ENCODE measurements at regions not wholly inside any gene's neighbourhood (a gene's known extent, or its start where the extent isn't known, plus 50 kb on each side); places are given as distances from the start of the nearest gene placed in this dataset.

DNA sequence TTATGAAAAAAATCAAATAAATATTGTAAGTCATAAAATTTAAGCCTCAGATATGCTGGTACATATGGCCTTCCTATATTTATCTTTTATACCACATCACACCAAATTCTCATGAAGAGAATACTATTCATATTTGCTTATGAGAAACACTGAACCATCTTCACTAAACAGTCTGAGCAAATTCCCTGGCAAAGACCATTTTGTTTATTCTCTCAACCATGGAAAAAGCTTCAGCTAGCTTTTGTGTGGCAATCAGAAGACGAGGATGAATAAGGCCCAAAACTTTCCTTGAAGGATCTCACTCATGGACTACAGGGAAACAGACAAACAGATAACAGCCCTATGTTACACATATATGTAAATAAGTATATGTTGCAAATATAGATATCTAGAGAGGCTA lies 252.1 kb downstream of the TMX3 start:
- no peak for DNase-seq

DNA sequence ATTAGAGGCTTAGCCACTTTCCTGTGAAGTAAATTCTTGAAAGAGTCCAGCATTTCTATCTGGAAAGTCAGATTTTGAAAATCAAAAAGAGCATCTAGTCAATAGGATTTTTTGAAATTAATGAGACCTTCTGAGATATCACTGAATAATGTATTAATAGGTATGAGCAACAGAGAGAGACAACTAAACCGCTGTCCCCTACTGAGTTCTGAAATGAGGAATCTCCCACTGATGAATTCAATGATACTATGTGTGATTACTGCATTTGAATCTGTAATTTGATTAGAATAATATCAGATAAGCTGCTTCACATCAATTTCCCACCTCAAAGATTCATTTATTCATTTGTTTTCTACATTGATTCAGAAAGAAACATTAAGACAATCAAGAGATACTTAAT lies 252.8 kb downstream of the TMX3 start:
- no peak for DNase-seq

DNA sequence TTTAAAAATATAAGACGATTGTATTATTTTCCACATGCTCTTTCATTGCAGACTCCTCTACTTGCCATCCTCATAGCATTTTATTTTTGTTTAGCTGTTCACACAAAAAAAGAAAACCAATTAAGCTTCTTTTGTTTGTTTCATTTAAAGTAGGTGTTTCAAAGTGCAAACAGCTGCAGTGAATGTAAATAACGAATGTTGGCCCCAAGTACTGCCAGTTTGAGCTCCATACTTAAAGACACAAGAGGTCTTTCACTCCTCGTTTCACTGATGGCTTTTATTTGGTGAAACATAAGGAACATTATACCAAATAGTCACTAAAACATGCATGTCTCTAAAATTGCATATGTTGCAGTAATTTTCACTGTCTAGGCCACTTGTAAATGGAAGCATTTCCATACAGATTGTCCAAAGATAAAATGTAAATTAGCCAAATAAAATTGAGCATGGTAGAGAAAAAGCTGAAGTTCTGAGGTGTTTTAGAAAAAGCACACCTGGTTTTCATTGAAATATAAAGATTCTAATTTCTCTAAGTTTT lies 253.4 kb downstream of the TMX3 start:
- DNase-seq, result no peak

DNA sequence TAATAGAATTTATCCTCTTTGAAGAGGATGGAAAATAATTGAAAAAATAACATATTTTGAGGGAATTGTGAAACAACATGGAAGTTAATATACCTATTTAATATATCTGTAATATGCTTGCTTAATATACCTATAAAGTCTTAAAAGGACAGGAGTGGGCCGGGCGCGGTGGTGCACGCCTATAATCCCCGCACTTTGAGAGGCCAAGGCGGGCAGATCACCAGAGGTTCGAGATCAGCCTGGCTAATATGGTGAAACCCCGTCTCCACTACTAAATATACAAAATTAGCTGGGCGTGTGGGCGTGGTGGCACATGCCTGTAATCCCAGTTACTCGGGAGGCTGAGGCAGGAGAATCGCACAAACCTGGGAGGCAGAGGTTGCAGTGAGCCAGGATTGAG lies 254.9 kb downstream of the TMX3 start:
- no peak for DNase-seq

DNA sequence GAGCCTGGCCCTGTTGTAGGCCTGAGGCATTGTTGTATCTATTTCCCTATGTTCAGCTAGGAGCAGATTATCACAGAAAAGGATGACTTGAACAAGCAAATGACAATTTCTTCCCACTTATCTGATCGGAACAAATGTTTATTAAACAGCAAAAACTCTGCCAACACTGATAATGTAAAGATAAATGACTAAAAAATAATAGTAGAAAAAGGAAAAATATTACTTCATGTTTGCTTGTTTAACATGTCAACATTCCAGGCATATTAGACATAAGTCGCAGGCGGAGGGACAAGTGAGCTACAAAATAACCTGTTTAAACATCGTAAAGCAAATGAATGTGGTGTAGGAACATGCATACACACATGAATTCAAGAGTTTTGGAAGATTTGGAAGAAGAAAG lies 257.9 kb downstream of the TMX3 start:
- DNase-seq, result no peak

DNA sequence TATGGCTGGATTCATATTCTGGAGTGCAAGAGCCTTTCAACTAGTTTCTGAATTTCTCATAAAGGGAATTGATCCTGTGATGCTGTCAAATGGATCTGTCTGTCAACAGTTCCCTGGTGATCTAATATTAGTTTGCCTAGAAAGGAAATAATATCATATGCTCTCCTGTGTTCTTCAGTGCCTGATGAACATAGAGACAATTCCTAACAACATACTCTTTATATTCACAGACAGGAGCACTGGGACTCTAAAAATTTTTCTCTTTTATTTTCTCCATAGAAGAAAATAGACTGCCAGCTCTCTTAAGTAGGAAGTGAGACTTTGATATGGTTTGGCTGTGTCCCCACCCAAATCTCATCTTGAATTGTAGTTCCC lies 259.7 kb downstream of the TMX3 start:
- no peak for DNase-seq

DNA sequence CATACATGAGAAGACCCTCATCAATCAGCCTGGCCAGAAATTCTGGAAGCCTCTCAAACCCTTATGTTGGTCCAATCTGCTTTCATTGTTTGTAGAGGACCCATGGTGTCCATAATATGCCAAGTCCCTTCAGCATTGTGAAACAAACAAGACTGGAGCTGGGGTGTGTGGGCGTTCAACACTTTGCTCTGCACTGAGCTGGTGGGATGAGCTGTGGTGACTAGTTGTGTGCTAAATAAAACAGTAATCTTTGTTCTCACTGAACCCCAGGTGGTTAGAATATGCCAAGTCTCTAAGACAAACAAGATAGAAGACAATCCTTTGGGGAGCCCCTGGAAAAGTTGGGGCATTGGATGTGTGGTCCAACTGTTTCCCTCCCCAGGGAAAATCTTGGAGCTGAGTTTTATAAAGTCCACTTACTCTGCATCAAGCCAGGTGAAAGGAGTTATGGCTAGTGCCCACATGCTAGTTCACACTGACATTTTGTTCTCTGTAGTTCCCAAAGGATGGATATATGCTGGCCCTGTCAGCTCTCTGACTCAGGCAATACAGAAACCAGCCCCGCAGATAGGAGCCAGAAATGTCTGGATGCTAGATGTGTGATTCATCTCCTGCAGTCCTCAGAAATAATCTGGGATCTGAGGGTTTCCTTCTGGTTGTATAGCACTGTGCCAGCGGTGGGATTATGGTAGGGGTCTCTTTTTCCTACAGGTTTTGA lies 260.2 kb downstream of the TMX3 start:
- no peak for DNase-seq

DNA sequence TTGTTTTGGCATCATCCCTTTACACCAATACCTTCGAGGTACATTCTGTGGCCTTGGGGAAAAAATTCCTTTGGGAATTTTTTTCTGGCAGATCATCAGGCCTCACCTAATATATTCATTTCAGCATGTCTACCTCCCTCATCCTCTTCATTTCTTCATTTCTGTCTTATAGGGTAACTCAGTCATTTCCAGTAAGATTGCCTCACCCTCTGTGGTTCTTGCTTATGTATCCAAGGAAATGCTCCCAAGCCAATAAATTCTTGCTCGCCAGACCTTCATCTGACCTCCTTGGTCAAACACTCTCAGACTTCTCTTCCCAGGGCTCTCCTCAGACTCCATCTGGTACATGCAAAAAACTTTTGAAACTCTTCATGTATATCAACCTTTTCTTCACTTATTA lies 265.6 kb downstream of the TMX3 start:
- DNase-seq, result no peak

DNA sequence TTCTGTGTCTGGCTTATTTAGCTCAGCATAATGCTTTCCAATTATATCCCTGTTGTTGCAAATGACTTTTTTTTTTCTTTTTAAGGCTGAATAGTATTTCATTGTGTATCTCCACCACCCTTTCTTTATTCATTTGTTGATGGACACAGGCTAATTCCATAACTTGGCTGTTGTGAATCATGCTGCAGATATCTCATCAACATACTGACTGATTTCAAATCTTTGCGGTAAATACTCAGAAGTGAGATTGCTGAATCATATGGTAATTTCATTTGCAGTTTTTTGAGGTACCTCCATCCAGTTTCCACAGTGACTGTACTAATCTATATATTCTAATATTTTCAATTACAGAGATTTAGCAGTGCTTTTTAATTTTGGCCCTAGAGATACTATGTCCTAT lies 266.2 kb downstream of the TMX3 start:
- DNase-seq, result no peak

DNA sequence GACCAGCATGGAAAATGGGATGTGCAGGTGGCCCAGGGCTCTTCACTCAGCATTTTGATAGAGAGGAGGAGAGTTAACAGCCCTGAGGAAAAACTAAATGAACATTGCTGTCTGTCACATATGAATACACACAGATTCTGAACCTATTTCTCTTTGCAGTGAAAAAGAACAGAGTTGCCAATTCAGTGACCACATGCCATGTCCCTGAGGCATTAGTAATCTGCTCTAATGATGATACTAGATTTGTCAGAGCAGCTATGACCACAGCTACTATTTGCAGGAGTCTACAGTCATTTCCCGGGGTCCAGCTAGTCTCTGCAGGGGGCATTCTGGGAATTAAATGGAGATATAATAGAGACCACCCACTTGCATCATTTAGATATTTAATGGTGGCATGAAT lies 267.6 kb downstream of the TMX3 start:
- DNase-seq, result no peak

DNA sequence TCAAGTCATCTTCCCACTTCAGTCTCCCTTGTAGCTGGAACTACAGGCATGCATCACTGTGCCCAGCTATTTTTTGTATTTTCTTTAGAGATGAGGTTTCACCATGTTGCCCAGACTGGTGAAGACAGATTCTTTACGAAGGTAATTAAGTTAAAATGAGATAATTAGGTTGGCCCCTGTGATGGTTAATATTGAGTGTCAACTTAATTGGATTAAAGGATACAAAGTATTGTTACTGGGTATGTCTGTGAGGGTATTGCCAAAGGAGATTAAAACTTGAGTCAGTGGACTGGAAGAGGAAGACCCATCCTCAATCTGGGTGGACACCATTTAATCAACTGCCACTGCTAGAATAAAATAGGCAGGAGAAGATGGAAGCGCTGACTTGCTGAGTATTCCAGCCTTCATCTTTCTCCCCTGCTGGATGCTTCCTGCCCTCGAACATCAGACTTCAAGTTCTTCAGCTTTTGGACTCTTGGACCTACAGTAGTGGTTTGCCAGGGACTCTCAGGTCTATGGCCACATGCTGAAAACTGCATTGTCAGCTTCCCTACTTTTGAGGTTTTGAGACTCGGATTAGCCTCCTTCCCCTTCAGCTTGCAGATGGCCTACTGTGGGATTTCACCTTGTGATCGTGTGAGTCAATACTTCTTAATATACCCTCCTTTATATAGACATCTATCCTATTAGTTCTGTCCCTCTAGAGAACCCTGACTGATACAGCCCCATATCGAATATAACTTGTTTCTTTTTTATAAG lies 269.1 kb downstream of the TMX3 start:
- DNase-seq, result no peak

DNA sequence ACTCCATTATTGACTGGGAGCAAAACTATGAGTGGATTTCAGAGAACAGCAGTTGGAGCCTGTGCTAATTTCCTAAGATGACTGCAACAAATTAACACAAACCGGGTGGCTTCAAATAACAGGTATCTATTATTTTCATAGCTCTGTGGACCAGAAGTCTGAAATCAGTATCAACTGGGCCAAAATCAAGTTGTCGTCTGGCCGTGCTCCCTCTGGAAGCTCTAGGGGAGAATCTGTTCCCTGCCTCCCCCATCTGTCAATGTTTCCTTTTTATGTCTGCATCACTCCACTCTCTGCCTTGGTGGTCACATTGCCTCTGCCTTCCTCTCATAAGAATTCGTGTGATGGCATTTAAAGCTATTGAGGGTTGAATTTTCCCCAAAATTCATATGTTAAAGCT lies 269.8 kb downstream of the TMX3 start:
- DNase-seq, result no peak

DNA sequence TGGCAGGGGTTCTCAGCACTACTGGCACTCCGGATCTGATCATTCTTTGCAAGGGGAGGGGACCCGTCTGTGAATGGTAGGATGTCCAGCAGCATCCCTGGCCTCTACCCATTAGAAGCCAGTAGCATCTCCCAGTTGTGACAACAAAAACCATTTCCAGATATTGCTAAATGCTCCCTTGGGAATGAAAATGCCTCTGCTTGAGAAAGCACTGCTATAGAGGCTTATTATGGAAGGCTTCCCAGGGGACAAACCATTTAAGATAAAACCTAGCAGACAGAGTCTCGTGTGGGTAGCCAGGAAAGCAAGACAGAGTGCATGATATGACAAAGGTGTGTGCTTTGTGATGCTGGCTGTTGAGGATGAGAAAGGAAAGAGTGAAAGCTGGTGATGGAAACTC lies 273.7 kb downstream of the TMX3 start:
- DNase-seq, result no peak

DNA sequence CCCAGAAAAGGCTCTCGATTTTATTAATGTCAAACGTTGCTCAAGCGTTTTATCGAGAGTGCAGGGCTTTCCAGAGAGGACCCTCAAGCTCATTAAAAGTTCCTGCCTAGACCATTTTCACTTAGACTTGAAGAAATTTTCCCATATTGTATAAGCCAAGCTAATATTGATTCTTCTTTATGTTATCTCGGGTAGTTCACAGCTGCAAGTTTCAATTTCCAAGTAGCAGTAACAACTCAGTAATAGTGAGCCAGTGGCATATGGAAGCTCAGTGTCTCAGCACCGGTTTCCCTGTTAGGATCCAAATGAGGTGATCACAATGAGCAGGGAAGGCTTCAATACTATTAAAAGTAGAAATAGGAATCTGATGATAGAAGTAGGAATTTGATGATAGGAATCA lies 274.5 kb downstream of the TMX3 start:
- DNase-seq, result no peak

DNA sequence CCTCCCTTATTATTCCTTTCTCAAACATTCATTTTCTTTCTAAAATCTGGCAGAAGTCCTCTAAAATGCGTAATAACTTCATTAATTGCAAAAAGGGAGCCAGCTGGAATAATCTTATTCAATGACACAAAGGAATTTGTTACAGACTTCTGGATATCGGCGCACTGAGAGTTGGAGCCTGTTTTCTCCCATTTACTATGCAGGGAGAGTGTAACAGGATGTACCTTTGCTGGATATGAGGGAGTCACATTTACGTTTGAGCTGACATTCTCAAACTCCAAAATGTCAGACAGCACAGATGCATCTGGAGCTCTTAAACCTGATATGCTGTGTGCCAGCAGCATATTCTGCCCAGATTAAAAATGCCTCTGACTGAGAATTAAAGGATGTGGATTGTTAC lies 275.3 kb downstream of the TMX3 start:
- DNase-seq, result no peak

DNA sequence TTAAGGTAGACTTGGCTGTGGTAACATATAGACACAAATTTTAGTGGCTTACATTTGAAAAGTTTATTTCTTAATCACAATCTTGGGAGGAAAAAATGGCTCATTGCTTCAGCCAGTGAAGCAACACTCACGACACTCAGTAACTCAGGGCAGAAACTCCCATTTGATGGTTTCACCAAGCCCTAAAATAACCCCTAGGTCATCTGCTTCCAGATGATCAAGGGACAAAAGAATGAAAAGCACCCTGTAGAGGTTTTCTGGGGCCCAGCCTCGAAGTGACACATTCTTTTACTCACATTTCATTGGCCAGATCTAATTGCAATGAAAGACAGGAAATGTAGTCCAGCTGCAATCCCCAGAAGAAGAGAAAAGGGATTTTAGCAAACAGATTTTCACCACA lies 275.9 kb downstream of the TMX3 start:
- DNase-seq, result no peak

DNA sequence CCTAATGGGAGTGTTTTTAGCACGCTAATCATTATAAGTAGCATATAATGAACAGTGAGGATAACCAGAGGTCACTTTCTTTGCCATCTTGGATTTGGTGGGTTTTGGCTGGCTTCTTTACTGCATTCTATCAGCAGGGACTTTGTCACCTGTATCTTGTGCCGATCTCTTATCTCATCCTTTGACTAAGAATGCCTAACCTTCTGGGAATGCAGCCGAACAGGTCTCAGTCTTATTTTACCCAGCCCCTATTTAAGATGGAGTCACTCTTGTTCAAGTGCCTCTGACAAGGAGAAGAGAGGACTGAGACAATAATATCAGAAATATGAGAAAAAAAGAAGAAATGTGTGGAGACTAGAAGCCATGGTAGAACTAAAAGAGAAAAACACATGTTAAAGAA lies 276.4 kb downstream of the TMX3 start:
- no peak for DNase-seq

DNA sequence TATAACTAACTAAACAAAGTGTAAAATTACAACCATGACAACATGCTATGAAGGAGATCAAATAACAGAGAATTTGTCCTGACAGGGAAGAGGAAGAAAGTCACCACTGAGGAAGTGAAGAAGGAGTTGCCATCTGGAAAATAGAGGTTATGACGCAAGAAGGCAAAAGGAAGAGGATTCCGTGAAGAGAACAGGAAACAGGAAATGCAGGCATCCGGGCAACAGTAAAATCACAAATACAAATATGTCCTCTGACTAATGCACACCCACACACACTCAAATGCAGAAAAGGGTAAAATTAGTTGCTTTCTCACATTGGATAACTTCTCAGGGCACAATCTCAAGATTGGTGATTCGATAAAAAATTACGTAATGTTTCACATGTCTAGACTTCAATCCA lies 278.4 kb downstream of the TMX3 start:
- DNase-seq, result no peak

DNA sequence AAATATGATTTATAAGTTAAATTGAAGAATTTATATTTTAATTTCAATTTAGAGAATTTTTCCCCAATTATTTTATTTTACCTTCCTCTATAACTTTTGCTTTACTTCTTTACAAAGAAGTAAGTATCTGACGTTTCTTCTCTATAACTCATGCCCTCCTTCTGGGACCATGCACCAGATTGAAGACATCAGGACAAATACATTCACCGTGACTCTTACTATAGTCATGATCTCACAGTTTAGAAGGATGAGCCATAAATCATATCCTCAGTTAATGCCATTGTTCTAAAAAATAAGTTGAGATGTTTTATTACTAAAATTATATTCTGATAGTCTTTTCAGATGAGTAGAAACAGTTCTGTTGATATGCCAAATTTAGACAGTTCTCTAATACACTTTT lies 279.3 kb downstream of the TMX3 start:
- DNase-seq, result no peak

DNA sequence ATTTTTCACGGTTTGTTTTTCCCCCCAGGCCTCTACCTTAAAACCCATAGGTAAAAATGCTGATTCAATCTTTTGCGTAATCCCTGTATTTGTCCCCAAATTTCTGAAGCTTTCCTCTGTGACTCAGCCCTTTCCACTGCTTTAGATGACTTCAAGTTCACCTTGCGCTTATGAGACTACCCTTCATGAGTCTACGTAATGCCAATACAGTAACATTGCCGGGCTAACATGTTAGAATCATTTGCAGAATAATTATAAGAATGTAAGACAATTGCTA lies 283.0 kb downstream of the TMX3 start:
- no peak for DNase-seq

DNA sequence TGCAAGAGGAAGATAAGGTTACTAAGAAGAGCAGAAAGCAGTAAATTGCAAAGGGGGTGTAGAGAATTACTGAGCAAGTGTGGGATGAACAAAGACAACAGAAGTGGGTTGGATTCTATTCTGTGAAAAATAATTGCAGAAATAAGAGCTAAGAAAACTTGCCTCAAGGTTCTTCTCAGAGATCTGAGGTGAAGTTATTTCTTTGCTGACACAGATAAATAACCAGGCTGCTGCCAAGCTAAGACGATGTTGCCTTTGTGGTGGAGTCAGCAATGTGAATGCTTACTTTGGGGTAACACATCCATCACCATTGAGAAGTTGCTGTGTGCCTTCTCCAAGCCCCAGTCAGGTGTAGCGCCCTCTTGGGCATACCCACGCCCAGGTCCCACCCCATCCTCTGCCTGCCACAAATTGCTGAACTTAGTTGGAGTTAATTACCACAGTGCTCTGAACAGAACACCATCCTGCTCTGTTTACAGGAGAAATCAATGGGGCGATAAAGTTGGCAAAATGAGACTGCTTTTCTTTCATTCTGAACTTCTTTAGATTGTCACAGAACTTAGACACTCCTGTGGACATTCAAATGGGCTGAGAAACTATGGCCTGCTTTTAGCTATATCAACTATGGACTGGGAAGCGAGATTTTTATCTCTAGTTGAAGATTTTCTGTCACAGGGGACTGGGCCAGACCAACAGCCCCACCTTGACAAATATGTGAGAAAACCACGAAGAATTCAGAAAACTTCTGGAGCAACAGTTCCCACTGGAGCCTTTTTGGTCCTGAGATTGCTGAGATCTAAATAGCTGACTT lies 283.6 kb downstream of the TMX3 start:
- no peak for DNase-seq

DNA sequence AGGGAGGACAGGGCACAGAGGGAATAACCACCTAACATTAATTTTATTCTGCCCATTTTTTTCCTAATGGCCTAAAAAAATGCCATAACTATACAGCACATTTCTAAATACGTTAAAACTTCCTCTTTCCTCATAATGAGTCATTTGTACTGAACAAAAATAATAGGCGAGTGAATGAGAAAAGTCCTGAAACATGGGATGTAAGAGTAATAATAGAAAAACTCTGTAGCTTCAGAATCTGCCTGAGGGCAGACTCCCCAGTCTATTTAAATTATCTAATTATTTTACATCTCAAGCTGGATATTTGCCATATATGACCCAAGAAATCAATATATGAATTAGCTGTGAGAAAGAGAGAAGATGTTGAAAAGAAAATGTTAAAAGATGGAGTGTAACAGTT lies 285.1 kb downstream of the TMX3 start:
- no peak for DNase-seq

DNA sequence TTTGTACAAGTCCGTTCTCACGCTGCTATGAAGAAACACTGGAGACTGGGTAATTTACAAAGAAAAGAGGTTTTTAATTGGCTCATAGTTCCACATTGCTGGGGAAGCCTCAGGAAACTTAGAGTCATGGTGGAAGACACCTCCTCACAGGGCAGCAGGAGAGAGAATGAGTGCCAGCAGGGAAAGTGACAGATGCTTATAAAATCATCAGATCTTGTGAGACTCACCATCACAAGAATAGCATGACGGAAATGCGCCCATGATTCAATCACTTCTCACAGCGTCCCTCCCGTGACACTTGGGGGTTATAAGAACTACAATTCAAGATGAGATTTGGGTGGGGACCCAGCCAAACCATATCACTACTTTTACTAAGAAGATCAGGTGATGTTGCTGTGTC lies 285.8 kb downstream of the TMX3 start:
- no peak for DNase-seq

DNA sequence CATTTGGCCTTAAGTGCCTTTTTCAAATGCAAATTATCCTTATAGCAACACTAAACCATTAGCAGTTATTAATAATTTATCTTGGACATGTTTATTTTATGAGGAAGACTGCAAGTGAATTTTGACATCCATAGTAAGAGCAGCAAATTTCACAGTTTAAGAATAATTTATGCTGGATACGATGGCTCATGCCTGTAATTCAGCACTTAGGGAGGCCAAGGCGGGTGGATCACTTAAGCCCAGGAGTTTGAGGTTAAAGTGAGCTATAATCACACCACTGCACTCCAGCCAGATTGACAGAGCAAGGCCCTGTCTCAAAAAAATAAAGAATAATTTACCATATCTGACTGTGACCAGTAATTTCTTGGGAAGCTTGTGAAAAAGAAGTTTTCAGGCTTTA lies 286.2 kb downstream of the TMX3 start:
- DNase-seq, result no peak
